GM19240 (cell line): ENCODE measurements at regions not wholly inside any gene's neighbourhood (a gene's known extent, or its start where the extent isn't known, plus 50 kb on each side); places are given as distances from the start of the nearest gene placed in this dataset.

Experiments
- DNase-seq: peaks from one replicate; pipeline ENCODE4 v3.0.0; 2011; ENCODE audit warnings: low spot score; ENCODE audit not compliant: insufficient read length

DNA sequence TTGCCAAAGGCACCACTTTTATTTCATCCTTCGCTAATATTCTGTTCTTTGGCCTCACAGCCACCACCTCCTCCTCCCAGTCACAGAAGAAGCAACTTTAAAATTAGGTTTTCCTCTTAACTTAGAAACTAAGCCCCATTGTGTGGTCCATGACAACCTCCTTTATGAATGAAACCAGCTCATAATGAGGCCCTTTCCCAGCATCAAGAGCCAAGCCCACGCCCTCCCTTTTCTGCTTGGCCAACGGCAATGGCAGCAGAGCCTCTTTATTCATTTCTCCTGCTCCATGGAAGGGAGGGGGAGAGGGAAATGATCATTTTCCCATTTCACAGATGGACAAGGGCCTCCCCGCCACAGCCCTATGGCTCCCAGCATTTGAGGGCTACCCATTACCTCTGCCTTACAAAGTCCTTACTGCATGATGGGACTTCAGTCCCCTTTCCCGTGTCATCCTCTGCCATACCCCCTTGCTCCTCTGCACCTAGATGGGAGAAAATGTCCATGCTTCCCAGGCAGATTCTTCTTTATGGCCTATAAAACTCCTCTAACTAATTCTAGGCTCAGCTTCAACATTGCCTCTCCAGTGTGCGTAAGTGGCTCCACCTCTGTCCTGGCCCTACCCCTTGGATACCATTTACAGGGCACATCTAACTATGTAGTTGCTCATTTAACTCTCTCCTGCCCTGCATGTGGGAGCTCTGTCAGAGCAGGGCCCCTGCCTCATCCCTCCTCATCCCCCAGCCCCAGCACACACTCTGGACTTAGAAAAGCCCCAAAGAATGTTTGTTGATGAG lies 475.5 kb downstream of the RPS24 start:
- no peak for DNase-seq

DNA sequence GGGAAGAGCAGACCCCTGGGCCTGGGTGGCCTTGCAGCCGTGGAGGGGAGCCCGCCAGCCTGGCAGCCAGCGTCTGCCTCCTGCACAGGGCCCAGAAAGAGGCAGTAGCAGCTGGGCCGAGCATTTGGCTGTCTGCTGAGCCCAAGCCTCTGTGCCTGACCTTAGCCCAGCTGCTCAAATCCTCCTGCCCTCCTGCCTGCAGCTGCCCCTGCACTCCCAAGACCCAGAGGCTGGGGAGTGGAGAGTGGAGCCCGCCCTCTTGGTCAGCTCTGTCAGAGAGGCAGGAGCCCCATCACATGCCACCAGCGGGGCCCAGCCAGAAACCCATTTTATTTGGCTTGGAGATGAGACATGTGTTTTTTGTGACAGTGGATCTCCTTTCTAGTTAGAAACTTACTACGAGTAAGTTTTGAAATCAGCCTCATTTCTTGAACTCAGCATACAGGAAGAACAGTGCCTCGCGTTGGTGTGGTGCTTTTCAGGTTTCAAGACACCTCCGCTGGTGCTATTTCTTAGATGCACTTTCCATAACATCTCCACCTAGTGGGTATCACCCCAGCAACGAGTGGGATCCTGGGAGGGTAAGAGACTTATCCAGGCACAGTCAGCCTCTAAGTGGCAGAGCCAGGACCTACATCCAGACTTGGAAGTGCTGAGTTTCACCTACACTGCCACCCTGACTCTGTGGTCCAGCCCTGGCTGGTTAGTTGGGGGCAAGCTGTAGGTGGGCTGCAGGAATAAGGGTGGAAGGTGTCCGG lies 477.1 kb downstream of the RPS24 start:
- no peak for DNase-seq

DNA sequence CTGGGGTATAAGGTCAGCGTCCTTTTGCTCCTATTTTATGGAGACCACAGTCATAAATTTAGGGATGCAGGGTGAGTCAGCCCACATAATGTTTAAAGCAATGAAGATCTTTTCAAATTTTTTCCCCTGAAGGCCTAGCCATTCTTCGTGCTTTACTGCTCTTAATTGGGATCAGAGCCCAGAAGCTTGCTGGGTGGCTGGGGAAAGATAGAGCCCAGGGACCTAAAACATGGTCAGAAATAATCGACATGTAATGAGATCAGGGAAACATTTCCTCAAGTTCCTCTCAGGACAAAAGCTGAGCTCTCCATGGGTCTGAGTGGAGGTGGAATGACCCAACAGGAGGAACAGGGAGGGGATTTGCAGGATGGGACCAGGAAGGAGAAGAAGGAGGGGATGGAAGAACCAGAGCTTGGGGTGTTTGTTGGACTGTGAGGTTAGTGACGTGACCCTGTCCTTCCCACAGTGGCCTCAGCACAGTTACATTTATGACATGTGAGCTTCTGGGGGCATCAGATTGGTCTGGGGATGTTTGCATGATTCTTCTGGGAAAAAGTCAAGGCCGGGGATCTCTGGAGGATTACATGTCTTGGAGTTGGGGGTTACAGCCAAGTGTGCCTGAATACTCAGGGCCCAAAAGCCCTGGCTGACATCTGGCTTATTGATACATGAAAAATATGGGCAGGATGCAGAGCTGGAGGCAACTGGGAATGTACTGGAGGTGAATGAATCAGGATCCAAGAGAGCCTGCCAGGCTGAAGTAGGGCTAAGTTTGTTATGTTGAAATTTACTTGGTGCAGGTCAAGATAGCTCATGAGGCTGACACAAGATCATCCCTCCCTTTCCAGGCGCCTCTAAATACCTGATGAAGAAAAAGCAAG lies 477.9 kb downstream of the RPS24 start:
- no peak for DNase-seq

DNA sequence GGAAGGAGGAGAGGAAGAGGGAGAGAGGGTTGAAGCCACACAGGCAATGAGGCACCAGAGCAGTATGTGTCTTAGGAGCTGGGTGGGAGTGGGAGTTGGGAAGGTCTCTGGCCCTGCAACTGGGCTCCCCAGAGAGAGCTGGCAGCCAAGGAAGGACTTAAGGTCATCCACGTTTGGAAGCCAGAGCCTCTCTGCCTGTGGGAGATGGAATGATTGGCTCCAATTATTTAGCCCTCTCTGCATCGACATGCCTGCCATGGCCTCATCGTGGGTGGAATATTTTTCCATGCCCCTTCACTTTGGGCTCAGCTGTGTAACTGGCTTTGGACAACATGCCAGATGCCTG lies 478.5 kb downstream of the RPS24 start:
- no peak for DNase-seq

DNA sequence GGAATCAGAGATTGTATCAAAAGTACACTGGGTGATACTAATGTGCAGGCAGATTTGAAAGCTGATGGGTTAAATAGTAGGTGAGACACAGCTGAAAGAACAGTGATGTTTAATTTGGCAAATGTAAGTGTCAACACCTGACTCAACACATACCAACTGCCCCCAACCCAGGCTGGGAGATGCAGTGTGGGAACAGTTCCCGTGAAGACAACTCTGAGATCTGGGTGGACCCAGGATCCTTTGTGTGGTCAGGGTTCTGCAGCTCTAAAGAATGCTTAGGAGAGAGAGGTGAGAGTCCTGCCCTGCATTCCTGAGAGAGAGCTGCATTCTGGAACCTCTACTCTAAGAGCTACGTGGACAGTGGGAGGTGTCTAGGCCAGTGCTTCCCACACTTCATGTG lies 479.7 kb downstream of the RPS24 start:
- no peak for DNase-seq

DNA sequence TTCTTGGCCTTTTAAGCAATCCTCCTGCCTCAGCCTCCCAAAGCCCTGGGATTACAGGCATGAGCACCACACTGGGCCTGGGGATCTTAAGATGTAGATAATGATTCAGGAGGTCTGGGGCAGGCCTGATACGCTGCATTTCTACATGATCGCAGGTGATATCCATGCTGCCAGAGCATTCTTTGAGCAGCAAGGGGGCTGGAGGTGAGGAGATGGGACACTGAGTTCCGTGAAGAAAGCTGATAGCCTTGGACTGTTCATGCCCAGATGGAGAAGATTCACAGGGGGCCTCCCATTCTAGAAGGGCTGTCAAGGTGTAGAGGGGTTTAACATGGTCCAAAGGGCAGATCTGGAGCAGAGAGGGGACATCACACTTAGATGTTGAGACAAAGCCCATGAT lies 480.3 kb downstream of the RPS24 start:
- DNase-seq: no peak

DNA sequence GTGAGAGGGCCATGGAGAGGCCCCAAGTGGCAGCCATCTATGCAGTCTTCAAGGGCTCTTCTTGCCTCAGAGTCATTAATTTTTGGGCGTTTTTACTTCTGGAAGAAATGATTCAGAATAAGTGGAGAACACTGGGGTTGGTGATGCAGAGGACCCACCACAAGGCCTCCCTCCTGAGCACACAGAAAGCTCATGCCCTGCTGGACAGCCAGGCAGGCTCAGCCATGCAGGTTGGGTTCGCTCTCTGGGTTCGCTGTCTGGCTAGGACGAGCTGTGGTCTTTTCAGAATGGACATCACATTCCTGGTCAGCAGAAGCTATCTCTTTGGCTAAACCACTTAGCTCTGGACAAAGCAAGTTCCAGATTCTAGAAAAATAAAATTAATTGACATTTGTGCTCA lies 480.8 kb downstream of the RPS24 start:
- DNase-seq: no peak

DNA sequence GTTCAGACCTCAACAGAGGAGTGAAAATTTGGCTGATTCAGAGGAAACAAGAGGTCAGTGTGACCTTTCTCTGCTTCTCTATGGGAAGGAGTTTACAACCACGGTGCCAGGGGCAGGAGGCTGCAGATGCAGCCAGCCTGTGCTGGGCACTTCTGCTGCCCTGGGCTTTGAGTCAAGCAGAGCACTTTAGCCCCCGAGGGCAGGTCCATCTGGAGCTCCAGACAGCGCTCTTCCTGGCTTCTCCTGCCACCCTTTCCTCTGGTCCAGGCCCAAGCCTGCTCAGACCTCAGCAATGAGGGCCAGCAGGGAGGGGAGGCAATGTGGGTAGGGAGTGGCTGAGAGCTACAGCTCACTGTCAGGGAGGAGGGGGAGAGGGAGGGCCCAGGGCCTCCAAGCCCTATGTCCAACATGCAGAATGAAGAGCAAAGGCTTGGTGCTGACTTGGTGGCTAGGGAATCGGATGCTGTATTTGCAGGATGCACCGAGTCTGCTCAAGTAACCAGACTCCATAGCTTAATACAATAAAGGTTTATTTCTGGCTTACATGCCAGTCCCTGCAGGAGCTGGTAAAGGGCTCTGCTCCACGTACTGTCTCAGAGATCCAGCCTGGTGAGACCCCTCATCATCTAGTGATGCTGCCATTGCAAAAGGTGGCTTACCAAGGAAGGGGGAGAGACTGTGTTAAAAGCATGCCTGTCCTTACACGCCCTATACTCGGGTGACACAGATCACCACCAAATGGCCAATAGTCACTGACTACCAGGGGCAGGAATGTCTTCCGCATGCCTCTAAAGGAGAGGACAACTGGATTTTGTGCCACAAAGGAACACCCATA lies 481.6 kb downstream of the RPS24 start:
- DNase-seq: no peak

DNA sequence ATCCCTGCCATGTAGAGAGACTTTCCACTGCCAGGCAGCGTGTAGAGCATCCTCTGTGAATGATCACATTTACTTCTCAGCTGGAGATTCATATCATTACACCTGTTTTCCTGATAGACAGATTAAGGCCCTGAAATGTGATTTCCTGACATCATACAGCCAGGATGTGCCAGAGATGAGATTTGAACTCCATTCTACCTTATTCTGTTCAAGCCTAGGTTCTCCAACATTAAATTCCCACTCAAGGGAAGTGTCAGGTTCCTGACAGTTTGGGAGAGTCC lies 482.1 kb downstream of the RPS24 start:
- DNase-seq: no peak

DNA sequence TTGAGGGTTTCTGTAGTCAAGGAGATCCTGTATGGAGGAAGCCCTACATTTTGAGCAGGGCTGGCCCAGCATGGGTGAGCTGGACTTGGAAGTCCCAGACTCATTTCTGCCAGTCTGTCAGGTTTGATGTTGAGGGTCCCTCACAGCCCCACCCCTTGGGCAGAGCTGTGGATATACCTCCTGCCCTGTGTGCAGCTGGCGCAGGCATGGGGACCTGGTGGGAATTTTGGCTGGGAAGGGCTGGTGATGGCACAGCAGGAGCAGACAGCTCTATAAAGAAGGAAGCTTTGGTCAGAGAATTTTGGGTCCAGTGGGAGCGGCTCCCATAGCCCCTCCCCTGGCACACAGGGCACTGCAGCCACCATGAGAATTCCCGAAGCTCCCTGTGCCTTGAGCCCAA lies 482.6 kb downstream of the RPS24 start:
- DNase-seq: no peak

DNA sequence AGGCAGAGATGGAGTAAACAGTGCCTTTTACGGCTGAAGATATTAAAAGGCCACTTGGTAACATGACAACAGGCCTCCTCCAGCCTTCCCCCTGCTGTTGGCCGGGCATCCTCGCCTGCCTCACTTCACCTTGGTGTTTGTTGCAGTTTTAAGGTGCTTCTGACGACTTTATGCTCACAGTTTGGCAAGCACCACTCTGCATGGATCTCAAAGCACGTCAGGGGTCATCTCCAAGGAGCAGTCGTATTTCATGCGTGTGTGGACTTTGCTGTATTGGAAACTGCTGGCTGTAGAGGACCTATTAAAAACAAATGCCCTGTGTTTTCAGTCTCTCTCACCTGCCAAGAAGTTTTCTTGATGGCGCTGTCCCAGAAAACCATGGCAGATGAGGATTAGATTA lies 483.1 kb downstream of the RPS24 start:
- no peak for DNase-seq

DNA sequence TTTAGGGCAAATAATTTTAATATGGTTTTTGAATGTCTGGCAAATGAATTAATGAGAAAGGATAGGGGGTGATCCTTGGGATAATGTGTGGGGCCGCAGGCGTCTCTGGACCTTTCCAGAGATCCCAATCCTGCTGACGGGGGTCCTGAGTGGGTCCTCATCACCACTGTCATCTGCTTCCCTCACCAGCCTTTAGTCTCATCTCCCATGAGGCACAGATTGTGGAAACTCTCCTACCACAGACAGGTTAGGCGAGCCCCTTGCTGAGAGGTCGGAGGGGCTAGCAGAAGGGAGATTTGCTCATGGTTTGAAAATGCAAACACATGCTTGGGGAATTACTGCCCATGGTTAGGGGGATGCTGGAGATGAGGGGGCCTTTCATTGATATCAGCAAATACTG lies 484.6 kb downstream of the RPS24 start:
- DNase-seq: no peak

DNA sequence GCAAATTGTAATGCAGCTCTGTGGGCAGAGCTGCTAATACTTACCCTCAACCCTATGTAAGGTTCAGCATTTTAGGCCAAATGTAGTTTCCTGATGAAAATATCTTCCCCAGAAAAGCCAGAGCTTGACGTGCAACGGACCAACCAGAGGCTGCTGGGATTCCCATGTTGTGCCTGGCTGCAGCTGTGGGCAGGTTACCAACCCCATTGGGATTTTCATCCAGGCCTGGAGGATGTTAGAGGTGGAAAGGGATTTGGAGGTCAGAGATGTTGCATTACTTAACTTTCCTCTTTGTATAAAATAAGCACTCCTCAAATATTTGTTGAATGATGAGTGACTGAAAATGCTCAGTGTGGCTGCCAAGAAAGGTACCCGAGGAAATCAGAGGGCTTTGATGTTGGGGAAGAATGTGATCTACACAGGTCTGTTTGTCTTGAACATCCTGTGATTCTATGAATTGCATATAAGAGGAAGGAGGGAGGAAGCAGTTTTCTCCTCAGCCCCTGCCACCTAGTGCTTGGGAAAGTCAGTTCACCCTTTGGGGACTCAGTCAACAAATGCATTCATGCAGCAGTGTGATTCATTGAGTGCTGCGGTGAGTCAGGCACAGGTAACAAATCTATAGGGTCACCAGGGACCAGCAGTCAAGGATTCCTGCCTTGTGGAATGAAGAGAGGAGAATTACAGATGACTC lies 487.2 kb downstream of the RPS24 start:
- DNase-seq: no peak

DNA sequence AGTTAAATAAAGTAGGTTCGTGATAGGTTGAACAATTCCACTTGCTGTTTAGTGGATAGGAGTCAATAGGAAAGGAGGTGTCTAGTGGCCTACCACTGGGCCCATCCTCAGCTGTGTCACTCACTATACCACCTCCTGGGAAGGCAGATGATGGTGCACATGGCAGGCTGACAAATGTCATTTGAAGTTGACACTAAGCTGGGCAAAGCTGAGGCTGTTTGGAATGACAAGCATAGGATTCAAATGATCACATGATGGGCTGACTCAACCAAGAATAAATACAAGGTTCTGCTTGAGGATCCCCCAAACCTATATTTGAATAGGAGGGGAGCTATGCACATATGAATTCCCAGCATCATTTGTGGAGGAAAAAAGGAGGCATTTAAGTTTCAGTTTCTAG lies 489.8 kb downstream of the RPS24 start:
- DNase-seq: no peak

DNA sequence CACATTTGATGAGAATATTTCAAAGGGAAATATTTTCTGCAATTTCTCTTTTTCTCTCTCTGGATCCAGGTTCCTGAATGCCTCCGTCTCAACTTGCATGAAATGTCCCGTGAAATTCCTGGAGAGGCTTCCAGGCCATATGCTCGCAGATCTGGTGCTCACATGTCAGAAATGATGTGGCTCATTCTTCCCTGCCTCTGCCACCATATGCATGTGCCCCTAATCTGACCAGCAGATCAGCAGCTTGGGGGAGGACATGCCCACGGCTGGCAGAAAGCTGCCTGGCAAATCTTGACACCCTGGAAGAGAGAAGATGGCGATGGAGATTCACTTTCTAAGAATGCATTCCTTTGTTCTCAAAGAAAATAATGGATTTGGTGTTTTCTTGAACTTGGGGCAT lies 490.7 kb downstream of the RPS24 start:
- DNase-seq: no peak

DNA sequence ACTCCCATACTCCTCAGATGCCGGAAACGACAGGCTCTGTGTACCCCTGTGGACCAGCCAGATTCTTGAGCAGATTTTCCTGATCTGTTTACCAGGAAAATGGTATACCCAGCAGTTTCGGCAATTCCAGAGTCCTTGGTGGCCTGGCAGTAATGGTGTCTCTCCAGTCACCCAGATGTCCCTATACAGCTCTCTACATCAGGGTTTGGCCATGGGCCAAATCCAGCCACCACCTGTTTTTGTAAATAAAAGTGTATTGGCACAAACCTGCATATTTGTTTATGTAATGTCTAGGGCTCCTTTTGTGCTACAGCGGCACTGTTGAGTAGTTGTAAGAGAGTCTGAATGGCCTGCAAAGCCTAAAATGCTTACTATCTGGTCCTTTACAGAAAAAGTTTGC lies 491.3 kb downstream of the RPS24 start:
- no peak for DNase-seq

DNA sequence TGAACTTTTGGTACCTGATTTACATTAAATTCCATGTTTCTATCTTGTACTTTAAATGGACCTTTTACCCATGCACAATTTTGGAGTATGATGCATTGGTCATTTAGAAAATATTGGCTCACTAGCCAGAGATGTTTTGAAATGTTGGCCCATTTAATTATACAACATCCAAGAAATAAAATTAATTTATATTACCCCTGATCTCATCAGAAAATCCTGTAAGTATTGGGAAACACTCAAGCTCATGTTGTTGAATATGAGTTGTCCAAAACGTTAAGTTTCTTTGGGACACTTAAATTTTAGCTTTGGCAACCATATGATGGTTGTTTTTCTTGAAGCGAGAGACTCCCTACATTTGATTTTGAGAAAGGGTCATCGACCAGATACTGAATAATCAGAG lies 492.7 kb downstream of the RPS24 start:
- DNase-seq: no peak

DNA sequence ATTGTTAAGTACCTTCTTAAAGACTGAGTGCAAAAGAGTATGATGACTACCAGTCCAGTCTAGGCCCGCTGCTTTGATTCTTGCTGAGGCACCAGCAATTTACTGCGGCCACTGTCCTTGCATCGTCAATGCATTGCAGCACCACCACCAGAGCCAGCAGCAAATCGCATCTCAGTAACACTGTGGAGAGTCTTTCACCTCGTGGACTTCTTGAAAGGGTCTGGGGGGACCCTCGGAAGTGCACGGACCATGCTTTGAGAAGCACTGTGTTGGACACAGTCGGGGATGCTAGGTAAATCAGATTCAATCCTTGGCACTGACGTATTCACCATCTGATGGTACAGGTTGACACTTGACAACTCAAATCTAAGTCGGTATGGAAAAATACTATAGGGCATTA lies 493.6 kb downstream of the RPS24 start:
- DNase-seq: no peak

DNA sequence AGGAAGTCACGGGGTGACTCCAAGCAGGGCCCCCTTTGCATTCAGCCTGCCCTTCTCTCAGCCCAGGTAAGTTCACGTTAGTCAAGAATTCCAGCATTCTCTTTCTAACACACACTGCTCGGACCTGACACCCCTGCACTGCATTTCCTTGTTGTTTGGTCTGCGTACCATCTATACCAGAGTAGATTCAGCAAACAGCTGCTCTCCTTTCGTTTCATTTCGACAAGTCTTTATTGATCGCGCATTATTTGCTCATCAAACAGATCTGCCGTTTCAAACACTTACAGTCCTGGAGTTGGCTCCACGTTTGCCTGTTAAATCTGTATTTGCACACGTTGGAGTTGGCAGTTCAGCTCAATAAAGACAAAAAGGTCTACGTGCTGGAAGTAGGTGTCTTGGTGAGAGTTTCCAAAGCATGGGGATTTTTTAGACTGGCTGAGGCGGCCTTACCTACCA lies 495.1 kb downstream of the RPS24 start:
- DNase-seq: no peak

DNA sequence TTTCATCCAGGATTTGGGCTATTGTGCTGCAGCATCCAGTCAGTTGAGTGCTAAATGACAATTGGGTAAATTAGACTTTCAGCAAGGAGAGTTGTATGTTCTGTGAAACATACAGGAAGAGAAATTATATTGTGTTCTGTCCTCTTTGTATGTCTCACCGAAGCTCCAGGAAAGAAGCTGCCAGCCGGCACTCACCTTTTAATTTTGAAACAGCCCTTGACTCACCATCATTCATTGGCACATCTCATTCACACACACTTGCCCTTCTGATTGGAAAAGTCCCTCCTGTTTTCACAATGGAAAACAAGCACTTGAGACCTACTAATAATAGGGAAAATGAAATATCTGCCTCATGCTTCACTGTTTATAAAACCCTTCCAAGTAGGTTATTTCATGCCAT lies 495.6 kb downstream of the RPS24 start:
- no peak for DNase-seq

DNA sequence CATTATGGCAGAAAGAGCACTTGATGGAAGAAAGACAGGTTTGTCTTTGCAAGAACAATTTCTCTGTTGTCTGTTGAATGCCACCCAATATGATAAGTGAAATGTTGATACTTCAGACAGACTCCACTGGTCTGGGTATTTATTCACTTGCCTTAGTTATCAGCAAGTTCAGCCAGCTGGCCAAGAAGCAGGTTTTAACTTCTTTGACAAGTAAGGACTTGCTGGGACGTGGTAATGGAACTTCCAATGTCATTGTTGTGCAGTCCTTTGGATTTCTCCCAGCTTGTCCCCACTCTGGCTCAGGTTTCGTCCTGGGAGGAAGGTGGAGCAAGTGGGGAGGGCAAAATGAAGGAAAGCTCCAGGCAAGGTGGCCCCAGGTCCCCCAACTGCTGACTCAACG lies 497.4 kb downstream of the RPS24 start:
- no peak for DNase-seq
